HG03139 (cell line): ENCODE measurements at regions not wholly inside any gene's neighbourhood (a gene's known extent, or its start where the extent isn't known, plus 50 kb on each side); places are given as distances from the start of the nearest gene placed in this dataset.
"Not testable (repeated sequence)": the region's sequence is repeated elsewhere in the genome, so short reads cannot be mapped to it uniquely, and the experiment has no call there.

ENCODE experiments used
- ATAC-seq: cut with Tn5 transposase; IDR thresholded peaks from one replicate; pipeline ENCODE4 v1.9.1; 2021; ENCODE audit not compliant: unreplicated experiment

DNA sequence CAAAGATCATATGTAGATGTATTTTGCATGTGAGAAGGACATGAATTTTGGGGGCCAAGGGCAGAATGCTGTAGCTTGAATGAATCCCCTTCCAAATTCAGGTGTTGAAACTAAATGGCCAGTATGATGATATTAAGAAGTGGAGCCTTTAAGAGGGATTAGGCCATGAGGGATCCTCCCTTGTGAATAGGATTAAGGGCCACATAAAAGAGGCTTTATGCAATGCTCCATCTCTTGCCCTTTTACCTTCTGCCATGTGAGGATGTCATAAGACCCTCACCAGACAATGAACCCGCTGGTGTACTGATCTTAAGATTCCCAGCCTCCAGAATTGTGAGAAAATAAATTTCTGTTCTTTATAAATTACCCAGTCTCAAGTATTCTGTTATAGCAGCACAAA is 206.1 kb downstream of the YTHDC2 start:
- ATAC-seq: no peak

- ATAC-seq: no peak
These were observed 207.7 kb downstream of the YTHDC2 start for GRCh38 chr5:113721171-113721570.

GRCh38 chr5:113723021-113723420 is 209.5 kb downstream of the YTHDC2 start:
- no peak for ATAC-seq

DNA sequence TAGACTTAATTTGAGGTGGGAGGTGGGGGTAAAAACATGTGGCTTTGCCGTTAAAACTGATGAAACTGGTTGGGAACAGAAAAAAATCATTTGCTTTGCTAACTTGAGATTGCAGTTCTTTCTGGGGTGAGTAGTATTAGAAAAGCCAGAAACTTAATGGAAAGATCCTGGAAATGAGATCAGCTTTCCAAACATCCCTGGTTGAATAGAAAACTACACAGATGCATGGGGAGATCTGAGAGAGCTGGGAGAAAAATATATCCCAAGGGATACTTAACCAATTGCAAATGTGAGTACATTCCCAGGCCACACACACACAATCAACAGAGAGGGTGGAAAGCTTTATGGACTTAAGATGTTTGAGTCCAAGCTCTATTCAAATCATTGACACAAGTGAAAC is 222.3 kb downstream of the YTHDC2 start:
- ATAC-seq: no peak

DNA sequence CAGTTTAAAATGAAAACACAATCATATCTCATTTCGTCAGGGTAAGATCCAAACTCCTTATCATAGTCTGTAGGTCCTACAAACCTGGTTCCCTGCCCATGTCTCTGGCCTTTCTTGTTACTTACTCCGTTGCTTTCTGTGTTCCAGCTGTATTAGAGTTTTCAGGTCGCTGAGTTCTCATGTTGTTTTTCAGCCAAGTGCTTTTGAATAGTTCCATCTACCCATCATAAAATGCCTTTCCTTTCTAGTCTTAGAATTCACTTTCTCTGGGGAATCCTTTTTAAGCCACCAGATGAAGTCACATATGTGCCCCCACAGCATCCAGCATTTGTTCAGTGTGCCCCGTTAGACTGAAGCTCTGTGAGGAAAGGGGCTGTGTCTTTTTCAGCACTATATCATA is 228.7 kb downstream of the YTHDC2 start:
- no peak for ATAC-seq

GRCh38 chr5:113742639-113743038 is 229.1 kb downstream of the YTHDC2 start:
- ATAC-seq: no peak

DNA sequence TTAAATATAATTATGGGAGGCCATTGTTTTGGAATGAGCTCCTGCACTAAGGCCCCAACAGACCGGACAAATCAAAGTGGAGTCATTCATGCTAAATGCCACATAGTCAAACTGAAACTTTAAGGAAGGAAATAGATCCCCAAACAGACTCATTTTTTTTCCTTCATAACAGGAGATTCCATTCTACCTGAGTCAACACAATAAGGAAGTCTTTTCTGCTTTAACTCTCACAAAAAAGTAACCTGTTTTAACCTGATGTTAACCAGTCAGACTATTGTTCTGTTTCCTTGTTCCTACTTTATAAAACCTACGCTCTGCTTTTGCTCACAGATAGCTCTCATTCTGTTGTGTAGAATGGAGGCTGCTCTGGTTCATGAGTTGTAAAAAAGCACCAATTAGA is 234.9 kb downstream of the YTHDC2 start:
- ATAC-seq: no peak

DNA sequence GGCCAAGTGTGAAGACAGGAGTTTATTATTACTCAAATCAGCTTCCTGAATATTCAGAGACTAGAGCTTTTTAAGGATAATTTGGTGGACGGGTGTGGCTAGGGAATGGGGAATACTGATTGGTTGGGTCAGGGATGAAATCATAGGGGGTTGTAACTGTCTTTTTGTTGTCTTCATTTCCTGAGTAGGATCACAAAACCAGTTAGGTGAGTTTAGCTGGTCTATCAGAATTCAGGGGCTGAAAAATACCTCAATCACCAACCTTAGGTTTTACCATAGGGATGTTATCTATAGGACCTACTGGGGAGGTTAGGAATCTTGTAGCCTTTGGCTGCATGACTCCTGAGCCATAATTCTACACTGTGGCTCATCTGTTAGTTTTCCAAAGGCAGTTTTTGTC is 235.8 kb downstream of the YTHDC2 start:
- ATAC-seq: no peak

DNA sequence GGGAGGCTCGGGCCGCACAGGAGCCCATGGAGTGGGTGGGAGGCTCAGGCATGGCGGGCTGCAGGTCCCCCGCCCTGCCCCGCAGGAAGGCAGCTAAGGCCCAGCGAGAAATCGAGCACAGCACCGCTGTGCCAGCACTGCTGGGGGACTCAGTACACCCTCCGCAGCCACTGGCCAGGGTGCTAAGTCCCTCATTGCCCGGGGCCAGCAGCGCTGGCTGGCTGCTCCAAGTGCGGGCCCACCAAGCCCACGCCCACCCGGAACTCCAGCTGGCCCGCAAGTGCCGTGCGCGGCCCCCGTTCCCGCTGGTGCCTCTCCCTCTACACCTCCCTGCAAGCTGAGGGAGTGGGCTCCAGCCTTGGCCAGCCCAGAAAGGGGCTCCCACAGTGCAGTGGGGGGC is 239.7 kb downstream of the YTHDC2 start:
- ATAC-seq: not testable (repeated sequence)

DNA sequence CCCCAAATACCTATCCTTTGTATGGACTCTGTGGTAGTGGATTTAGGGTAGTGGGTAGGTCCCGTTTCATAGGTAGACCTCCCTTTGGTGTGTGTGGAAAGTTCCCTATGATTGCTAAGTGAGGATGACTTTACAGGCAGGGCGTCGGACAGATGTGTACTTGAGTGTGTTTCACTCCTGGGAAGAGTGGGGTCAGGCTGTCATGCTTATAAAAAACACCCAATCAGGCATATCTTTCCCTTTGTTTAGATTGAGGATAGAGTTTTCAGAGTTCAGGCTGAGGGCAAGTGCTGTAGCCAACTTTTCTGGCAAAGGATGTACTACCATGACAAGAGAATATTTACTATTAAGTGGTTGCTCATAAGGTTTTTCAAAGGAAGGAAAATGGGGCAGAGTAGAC is 242.0 kb downstream of the YTHDC2 start:
- no peak for ATAC-seq

DNA sequence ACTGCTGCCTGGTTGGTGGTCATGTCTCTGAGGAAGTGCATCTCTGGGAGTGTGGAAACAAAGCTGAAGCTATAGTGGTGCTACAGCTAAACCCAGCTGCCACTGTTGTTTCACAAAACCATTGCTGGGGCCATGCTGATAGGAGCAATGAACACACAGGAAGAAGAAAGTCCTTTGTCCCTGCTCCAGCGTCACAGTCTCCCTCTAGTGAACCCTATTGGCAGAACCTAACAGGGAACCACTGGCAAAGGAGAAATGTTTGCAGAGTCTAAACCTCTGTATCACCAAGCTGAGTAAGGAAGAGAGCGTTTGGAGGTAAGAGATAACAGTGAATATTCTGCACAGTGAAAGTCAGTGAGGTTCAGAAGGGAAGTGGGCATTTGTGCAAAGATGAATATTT is 244.0 kb downstream of the YTHDC2 start:
- ATAC-seq: no peak

DNA sequence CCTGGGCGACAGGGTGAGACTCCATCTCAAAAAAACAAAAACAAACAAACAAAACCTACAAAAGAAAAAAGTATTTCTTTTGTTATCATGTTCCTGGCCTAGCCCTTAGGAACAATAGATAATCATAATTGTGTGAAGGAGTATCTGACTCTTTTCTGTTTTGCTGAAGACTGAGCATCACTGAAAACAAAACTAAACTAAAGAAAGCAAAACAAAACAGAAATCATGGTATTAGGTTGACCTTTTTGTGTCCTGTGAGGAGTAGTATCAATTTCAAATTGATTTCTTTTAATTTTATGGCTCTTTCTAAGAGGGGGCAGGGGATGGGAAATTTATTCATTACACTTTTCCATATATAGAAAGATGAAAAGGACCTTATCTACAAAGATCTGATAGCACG is 246.0 kb downstream of the YTHDC2 start:
- no peak for ATAC-seq

DNA sequence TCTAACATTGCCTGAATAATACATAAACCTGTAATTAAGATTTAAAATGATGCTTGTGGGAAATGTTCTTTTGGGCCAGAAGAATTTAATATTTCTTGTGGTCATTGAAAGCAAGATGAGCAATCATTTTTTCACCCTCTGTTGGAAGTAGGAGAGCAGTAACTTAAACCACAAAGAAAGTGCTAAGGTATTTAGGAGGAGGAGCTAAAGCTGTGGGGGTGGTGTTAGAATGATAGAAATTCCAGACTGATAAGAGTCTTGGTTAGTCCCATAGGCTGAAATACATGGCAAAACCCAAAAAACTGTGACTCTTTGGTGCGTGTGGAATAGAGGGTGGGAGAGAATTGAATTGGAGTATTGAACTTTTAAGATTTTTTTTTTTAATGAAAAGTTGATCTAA is 247.0 kb downstream of the YTHDC2 start:
- no peak for ATAC-seq

- ATAC-seq: no peak
These were observed 248.1 kb downstream of the YTHDC2 start for GRCh38 chr5:113761594-113761993.

DNA sequence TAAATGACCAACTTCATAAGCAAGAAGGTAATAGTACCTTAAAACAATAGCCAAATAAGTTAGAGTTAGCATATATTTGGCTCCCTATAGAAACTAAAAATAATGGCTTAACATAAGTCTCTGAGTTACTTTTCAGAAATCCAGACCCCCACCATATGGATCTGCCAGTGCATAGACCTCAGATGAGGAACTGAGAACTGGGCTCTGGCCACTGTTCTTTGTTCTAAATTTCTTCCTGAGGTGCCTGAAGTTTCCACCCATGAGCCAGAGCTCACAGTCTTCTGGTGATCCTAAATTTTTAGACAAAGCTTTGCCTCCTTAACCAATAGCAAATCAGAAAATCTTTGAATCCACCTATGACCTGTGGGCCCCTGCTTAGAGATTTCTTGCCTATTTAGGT is 250.9 kb downstream of the YTHDC2 start:
- no peak for ATAC-seq

GRCh38 chr5:113766827-113767226 is 253.3 kb downstream of the YTHDC2 start:
- ATAC-seq: not testable (repeated sequence)

DNA sequence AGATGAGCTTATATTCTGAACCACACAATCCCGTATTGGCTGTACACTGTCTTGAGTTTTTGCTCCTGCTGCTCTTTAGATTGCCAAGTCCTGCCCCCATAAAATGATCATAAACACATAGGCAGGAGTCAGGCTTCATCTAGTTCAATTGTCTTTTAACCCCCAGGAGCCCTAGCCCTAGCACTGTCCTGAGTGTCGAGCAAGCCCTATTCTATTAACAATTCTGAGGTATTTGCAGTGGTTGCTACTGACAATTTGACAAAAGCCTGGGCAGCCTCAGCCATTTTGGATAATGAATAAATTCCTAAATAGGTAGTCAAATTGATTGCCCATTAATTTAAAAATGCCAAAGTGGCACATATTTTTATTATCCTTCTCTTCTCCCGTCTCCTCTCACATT is 257.2 kb downstream of the YTHDC2 start:
- no peak for ATAC-seq

DNA sequence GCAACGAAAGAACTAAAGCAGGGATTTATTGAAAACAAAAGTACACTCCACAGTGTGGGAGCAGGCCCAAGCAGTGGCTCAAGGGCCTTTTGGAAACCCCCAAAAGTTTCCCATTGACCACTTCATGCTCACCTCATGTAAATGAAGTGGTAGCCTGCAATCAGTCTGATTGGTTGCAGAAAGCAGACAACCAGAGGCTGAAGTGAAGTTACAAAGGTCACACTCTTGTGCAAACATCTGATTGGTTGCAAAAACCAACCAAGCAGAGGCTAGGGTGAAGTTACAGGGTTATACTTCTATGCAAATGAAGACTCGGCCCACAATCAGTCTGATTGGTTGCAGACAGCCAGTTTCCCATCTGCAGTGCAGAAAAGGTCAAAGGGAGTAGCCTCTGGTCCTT is 258.0 kb downstream of the YTHDC2 start:
- no peak for ATAC-seq

- ATAC-seq: no peak
These were observed 262.7 kb downstream of the YTHDC2 start for GRCh38 chr5:113776168-113776567.

GRCh38 chr5:113776832-113777525 is 263.5 kb downstream of the YTHDC2 start:
- ATAC-seq: no peak

DNA sequence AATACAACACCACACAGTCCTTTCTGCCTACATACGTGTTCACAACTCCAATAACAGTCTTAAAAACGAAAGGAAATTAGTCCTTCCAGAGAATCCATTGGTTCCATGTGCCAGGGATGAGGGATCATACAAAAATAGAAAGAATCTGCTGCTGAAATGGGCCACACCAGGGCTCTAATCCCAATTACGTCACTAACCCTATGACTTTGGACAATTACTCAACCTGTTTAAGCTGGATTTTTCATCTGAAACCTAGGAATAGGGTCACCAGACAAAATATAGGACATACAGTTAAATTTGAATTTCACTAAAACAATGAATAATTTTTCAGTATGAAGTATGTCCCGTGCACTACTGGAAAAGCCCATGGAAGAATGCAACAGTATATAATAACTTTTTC is 264.7 kb downstream of the YTHDC2 start:
- ATAC-seq: no peak

DNA sequence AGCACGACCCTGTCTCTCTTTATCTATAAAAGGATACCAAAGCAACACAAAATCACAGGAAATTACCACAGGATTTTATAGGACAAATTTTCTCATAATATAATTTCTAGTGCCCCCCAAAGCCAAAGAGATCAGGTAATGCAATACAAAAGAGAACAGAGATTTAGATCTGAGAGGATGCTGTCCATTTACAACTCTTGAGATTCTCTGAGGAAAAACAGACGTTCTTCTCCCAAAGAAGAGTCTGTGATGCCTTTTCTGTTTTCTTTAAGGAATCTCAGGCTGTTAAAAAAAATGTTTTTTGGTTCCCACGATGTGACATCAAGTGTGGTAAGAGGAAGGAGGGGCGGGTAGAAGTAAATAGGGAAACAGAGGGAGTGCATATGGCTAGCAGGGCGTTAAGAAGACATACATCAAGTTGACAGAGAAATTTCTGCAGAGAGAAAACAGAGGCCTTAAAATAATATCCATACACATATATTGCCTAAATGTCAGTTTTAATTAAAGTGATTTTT is 274.7 kb downstream of the YTHDC2 start:
- no peak for ATAC-seq

- ATAC-seq: no peak
These were observed 276.3 kb downstream of the YTHDC2 start for GRCh38 chr5:113789769-113790168.
